Activated CD8-positive, alpha-beta T cell treated with anti-CD3 and anti-CD28 coated beads for 36 hours (primary cell): ENCODE measurements at regions not wholly inside any gene's neighbourhood (a gene's known extent, or its start where the extent isn't known, plus 50 kb on each side); places are given as distances from the start of the nearest gene placed in this dataset.
"Not testable (repeated sequence)": the region's sequence is repeated elsewhere in the genome, so short reads cannot be mapped to it uniquely, and the experiment has no call there.

Experiments
- ATAC-seq: fragments of 200-7000 bp; cut with Tn5 transposase; one replicate; pipeline ENCODE4 v1.10.0; 2021; ENCODE audit warnings: mild to moderate bottlenecking, moderate library complexity
- CTCF ChIA-PET: fragments of 350-600 bp; sonication (Branson Sonifier 250); formaldehyde crosslinking; loops from one replicate; lab custom pipeline; 2021; ENCODE audit warnings: antibody characterized with exemption; lab: Charles Lee
- POLR2A ChIA-PET: fragments of 350-600 bp; sonication (Branson Sonifier 250); formaldehyde crosslinking; loops from one replicate; lab custom pipeline; 2021; ENCODE audit warnings: antibody characterized with exemption; lab: Charles Lee
- DNase-seq: peaks from one replicate; pipeline ENCODE4 v3.0.0-alpha.2; 2020
- H3K27ac Mint-ChIP-seq: one replicate; pipeline ENCODE4 v1.8.0; 2021; ENCODE audit warnings: mild to moderate bottlenecking, mixed read lengths
- H3K27me3 Mint-ChIP-seq: one replicate; pipeline ENCODE4 v1.8.0; 2021; ENCODE audit warnings: mixed read lengths
- H3K36me3 Mint-ChIP-seq: one replicate; pipeline ENCODE4 v1.8.0; 2021; ENCODE audit warnings: low read depth, mixed read lengths
- H3K4me1 Mint-ChIP-seq: one replicate; pipeline ENCODE4 v1.8.0; 2021; ENCODE audit warnings: low read depth, mixed read lengths
- H3K4me3 Mint-ChIP-seq: one replicate; pipeline ENCODE4 v1.8.0; 2021; ENCODE audit warnings: mild to moderate bottlenecking, moderate library complexity, mixed read lengths
- H3K9me3 Mint-ChIP-seq: one replicate; pipeline ENCODE4 v1.8.0; 2021; ENCODE audit warnings: mixed read lengths
- CTCF ChIP-seq: fragments of 200-600 bp; IDR thresholded peaks from one replicate; pipeline ENCODE4 v1.8.0; 2022; ENCODE audit warnings: antibody characterized with exemption, mild to moderate bottlenecking
- intact Hi-C: fragments of 100-400 bp; cut with micrococcal nuclease; formaldehyde crosslinking; loops from one replicate; pipeline ENCODE4 v1.10.0; 2022

- POLR2A ChIA-PET = no interaction called here
- CTCF ChIA-PET = no interaction called here
- no peaks in the 10 kb centered on the region for H3K4me1 Mint-ChIP-seq
- no peaks in the 10 kb centered on the region for H3K36me3 Mint-ChIP-seq
- no peak for TF ChIP-seq CTCF
- no peaks in the 10 kb centered on the region for H3K27me3 Mint-ChIP-seq
- intact Hi-C loops = no loop called here
- ATAC-seq (no peak), DNase-seq (no peak)
- H3K9me3 Mint-ChIP-seq = peaks cover 4% of the 10 kb centered on the region
- H3K27ac Mint-ChIP-seq = no peak overlapping the region
- H3K4me3 Mint-ChIP-seq = no peak overlapping the region
Observed at GRCh38 chr2:239730897-239731296, 294.2 kb downstream of the NDUFA10 start.

- ATAC-seq, intact Hi-C loops, H3K9me3 Mint-ChIP-seq, H3K36me3 Mint-ChIP-seq, CTCF ChIA-PET, H3K27me3 Mint-ChIP-seq, POLR2A ChIA-PET, H3K4me3 Mint-ChIP-seq, H3K27ac Mint-ChIP-seq, H3K4me1 Mint-ChIP-seq: not testable (repeated sequence)
- peak; percentile 7 for DNase-seq
Observed at GRCh38 chr2:239730567-239730882, 294.6 kb downstream of the NDUFA10 start.

GRCh38 chr2:239729681-239730566 lies 295.2 kb downstream of the NDUFA10 start:
- H3K36me3 Mint-ChIP-seq = no peaks in the 10 kb centered on the region
- H3K27me3 Mint-ChIP-seq = no peaks in the 10 kb centered on the region
- no peak for ATAC-seq

GRCh38 chr2:239729151-239729550 lies 296.0 kb downstream of the NDUFA10 start:
- CTCF ChIA-PET = no interaction called here
- no peak for TF ChIP-seq CTCF
- POLR2A ChIA-PET = no interaction called here
- no peak for DNase-seq
- Mint-ChIP-seq H3K27me3 (no peaks in the 10 kb centered on the region), H3K27ac (no peak overlapping the region), H3K9me3 (peaks cover 4% of the 10 kb centered on the region), H3K4me1 (no peaks in the 10 kb centered on the region), H3K4me3 (no peak overlapping the region), H3K36me3 (no peaks in the 10 kb centered on the region)
- ATAC-seq = no peak
- intact Hi-C loops = no loop called here

More at GRCh38 chr2:239729681-239730566, 295.2 kb downstream of the NDUFA10 start:
- Mint-ChIP-seq H3K4me3 (no peak overlapping the region), H3K9me3 (peaks cover 4% of the 10 kb centered on the region), H3K4me1 (no peaks in the 10 kb centered on the region), H3K27ac (no peak overlapping the region)
- POLR2A ChIA-PET = no interaction called here
- CTCF ChIA-PET = no interaction called here
- intact Hi-C loops = no loop called here
- no peak for DNase-seq
- TF ChIP-seq CTCF = no peak

- ChIA-PET POLR2A (no interaction called here), CTCF (no interaction called here)
- ATAC-seq (no peak), DNase-seq (no peak)
- Mint-ChIP-seq H3K4me1 (no peaks in the 10 kb centered on the region), H3K27me3 (no peaks in the 10 kb centered on the region), H3K9me3 (peaks cover under 1% of the 10 kb centered on the region), H3K27ac (no peak overlapping the region), H3K4me3 (no peak overlapping the region), H3K36me3 (no peaks in the 10 kb centered on the region)
- intact Hi-C loops = no loop called here
- no peak for TF ChIP-seq CTCF
Observed at GRCh38 chr2:239728751-239729150, 296.4 kb downstream of the NDUFA10 start.
